ENCODE measurements at regions not wholly inside any gene's neighbourhood (a gene's known extent, or its start where the extent isn't known, plus 50 kb on each side); places are given as distances from the start of the nearest gene placed in this dataset.

GRCh38 chr11:82676483-82677094 lies 57.1 kb downstream of the FAM181B start:
- DNase-seq (ENCODE audit: low read depth), result no peak

GRCh38 chr11:82675838-82676237 lies 57.8 kb downstream of the FAM181B start:
- DNase-seq (ENCODE audit: low read depth), result no peak

- no peak for DNase-seq (ENCODE audit: low read depth)
These were observed 60.0 kb downstream of the FAM181B start for GRCh38 chr11:82673631-82674030.

- DNase-seq (ENCODE audit: low read depth), result no peak
These were observed 62.2 kb downstream of the FAM181B start for GRCh38 chr11:82671451-82671850.

- DNase-seq (ENCODE audit: low read depth), result no peak
These were observed 70.1 kb downstream of the FAM181B start for GRCh38 chr11:82663535-82663934.

- no peak for DNase-seq (ENCODE audit: low read depth)
These were observed 79.9 kb downstream of the FAM181B start for GRCh38 chr11:82653752-82654151.

- DNase-seq (ENCODE audit: low read depth), result no peak
These were observed 94.4 kb downstream of the FAM181B start for GRCh38 chr11:82639251-82639650.

- no peak for DNase-seq (ENCODE audit: low read depth)
These were observed 97.0 kb downstream of the FAM181B start for GRCh38 chr11:82636615-82637014.

- no peak for DNase-seq (ENCODE audit: low read depth)
These were observed 99.6 kb downstream of the FAM181B start for GRCh38 chr11:82634091-82634490.

- no peak for DNase-seq (ENCODE audit: low read depth)
These were observed 101.7 kb downstream of the FAM181B start for GRCh38 chr11:82631722-82632630.

- no peak for DNase-seq (ENCODE audit: low read depth)
These were observed 123.0 kb downstream of the FAM181B start for GRCh38 chr11:82610671-82611070.

- no peak for DNase-seq (ENCODE audit: low read depth)
These were observed 126.9 kb downstream of the FAM181B start for GRCh38 chr11:82606738-82607137.

GRCh38 chr11:82601711-82602110 lies 132.0 kb downstream of the FAM181B start:
- DNase-seq (ENCODE audit: low read depth), result no peak

- no peak for DNase-seq (ENCODE audit: low read depth)
These were observed 133.8 kb downstream of the FAM181B start for GRCh38 chr11:82599836-82600235.

- DNase-seq (ENCODE audit: low read depth), result no peak
These were observed 147.1 kb downstream of the FAM181B start for GRCh38 chr11:82586581-82586980.

GRCh38 chr11:82577246-82577645 lies 156.4 kb downstream of the FAM181B start:
- DNase-seq (ENCODE audit: low read depth), result no peak

GRCh38 chr11:82560836-82561235 lies 172.8 kb downstream of the FAM181B start:
- no peak for DNase-seq (ENCODE audit: low read depth)

- DNase-seq (ENCODE audit: low read depth), result no peak
These were observed 174.1 kb downstream of the FAM181B start for GRCh38 chr11:82559609-82560008.

GRCh38 chr11:82557274-82557673 lies 176.4 kb downstream of the FAM181B start:
- DNase-seq (ENCODE audit: low read depth), result no peak

- no peak for DNase-seq (ENCODE audit: low read depth)
These were observed 177.5 kb downstream of the FAM181B start for GRCh38 chr11:82556210-82556609.

GRCh38 chr11:82546661-82547557 lies 186.8 kb downstream of the FAM181B start:
- no peak for DNase-seq (ENCODE audit: low read depth)

- DNase-seq (ENCODE audit: low read depth), result no peak
These were observed 194.0 kb downstream of the FAM181B start for GRCh38 chr11:82539669-82540068.
